ENCODE measurements at regions not wholly inside any gene's neighbourhood (a gene's known extent, or its start where the extent isn't known, plus 50 kb on each side); places are given as distances from the start of the nearest gene placed in this dataset.
"Not testable (repeated sequence)": the region's sequence is repeated elsewhere in the genome, so short reads cannot be mapped to it uniquely, and the experiment has no call there.

- DNase-seq, result no peak
Observed at GRCh38 chr12:131251336-131252101, 297.8 kb downstream of the ADGRD1 start.

- DNase-seq, result no peak
Observed at GRCh38 chr12:131253376-131254026, 299.8 kb downstream of the ADGRD1 start.

- DNase-seq, result no peak
Observed at GRCh38 chr12:131254374-131254773, 300.7 kb downstream of the ADGRD1 start.

- DNase-seq, result no peak
Observed at GRCh38 chr12:131258398-131258797, 304.7 kb downstream of the ADGRD1 start.

GRCh38 chr12:131260251-131260905 is 306.7 kb downstream of the ADGRD1 start:
- DNase-seq, result no peak

GRCh38 chr12:131260954-131261353 is 307.2 kb downstream of the ADGRD1 start:
- DNase-seq, result no peak

- no peak for DNase-seq
Observed at GRCh38 chr12:131261906-131262305, 308.2 kb downstream of the ADGRD1 start.

GRCh38 chr12:131263626-131264025 is 309.9 kb downstream of the ADGRD1 start:
- no peak for DNase-seq

GRCh38 chr12:131264635-131265034 is 310.9 kb downstream of the ADGRD1 start:
- no peak for DNase-seq

- no peak for DNase-seq
Observed at GRCh38 chr12:131266591-131267467, 313.1 kb downstream of the ADGRD1 start.

GRCh38 chr12:131267576-131267975 is 313.9 kb downstream of the ADGRD1 start:
- DNase-seq, result no peak

GRCh38 chr12:131268123-131268522 is 314.4 kb downstream of the ADGRD1 start:
- DNase-seq, result not testable (repeated sequence)

- DNase-seq, result not testable (repeated sequence)
Observed at GRCh38 chr12:131268571-131268970, 314.9 kb downstream of the ADGRD1 start.

- DNase-seq, result no peak
Observed at GRCh38 chr12:131269551-131269950, 315.8 kb downstream of the ADGRD1 start.

GRCh38 chr12:131269977-131270376 is 316.3 kb downstream of the ADGRD1 start:
- not testable (repeated sequence) for DNase-seq

GRCh38 chr12:131271724-131272123 is 318.0 kb downstream of the ADGRD1 start:
- no peak for DNase-seq

- DNase-seq, result not testable (repeated sequence)
Observed at GRCh38 chr12:131272283-131272814, 318.6 kb downstream of the ADGRD1 start.

GRCh38 chr12:131273291-131273845 is 319.7 kb downstream of the ADGRD1 start:
- no peak for DNase-seq

- no peak for DNase-seq
Observed at GRCh38 chr12:131274061-131274460, 320.4 kb downstream of the ADGRD1 start.

GRCh38 chr12:131274906-131275305 is 321.2 kb downstream of the ADGRD1 start:
- DNase-seq, result no peak

- no peak for DNase-seq
Observed at GRCh38 chr12:131275824-131276223, 322.1 kb downstream of the ADGRD1 start.

- no peak for DNase-seq
Observed at GRCh38 chr12:131276501-131277185, 322.9 kb downstream of the ADGRD1 start.
